ENCODE measurements at regions not wholly inside any gene's neighbourhood (a gene's known extent, or its start where the extent isn't known, plus 50 kb on each side); places are given as distances from the start of the nearest gene placed in this dataset.

GRCh38 chr20:24739746-24740145, 209.3 kb upstream of the CST7 start:
- Mint-ChIP-seq H3K36me3 (no peaks in the 10 kb centered on the region), H3K4me1 (peaks cover 4% of the 10 kb centered on the region), H3K27me3 (ENCODE audit: low read depth in 3 of 3) (peaks cover 0 to 4% (median 0%) of the 10 kb centered on the region in 3 donors), H3K9me3 (no peaks in the 10 kb centered on the region), H3K27ac (no peak overlapping the region), H3K4me3 (no peak overlapping the region)
- no peak for TF ChIP-seq CTCF (IDR thresholded peaks at IDR 0.05)
- no peaks in the 10 kb centered on the region for H3K36me3 ChIP-seq (replicated peaks in 1 of 2; ENCODE audit: control insufficient read depth in 1 of 2, insufficient read depth in 2 of 2, low read length in 2 of 2)
- H2AFZ ChIP-seq (ENCODE audit: insufficient read depth, low read depth, low read length, poor library complexity, severe bottlenecking), result peak overlapping the region; percentile 19
- H3K79me2 ChIP-seq (ENCODE audit: insufficient read depth, low read length), result no peaks in the 10 kb centered on the region
- no peaks in the 10 kb centered on the region for H4K20me1 ChIP-seq (ENCODE audit: insufficient read depth, low read length)
- DNase-seq, result no peak
- intact Hi-C loops (cut with micrococcal nuclease), result no loop called here
- no peaks in the 10 kb centered on the region for H3K27me3 ChIP-seq (ENCODE audit: control insufficient read depth in 2 of 2, insufficient read depth in 2 of 2, low read length in 2 of 2)
- no peak overlapping the region for H3K27ac ChIP-seq (ENCODE audit: low read depth in 1 of 2, low read length in 2 of 2)
- H3K4me2 ChIP-seq (replicated peaks; ENCODE audit: extremely low read depth, low read length, poor library complexity, severe bottlenecking), result no peak overlapping the region
- no CpG with 5 or more reads among the region's 1 CpG for WGBS (ENCODE audit: insufficient coverage)
- H3K4me3 ChIP-seq (replicated peaks in 1 of 3; ENCODE audit: low read depth in 2 of 3, low read length in 3 of 3), result no peak overlapping the region
- H3K4me1 ChIP-seq (ENCODE audit: control insufficient read depth in 1 of 2, insufficient read depth in 2 of 2, low read length in 2 of 2), result no peaks in the 10 kb centered on the region
- H3K9ac ChIP-seq (ENCODE audit: insufficient read depth, low read length, poor library complexity, severe bottlenecking), result no peak overlapping the region
- no peaks in the 10 kb centered on the region for H3K9me3 ChIP-seq (replicated peaks in 1 of 2; ENCODE audit: control insufficient read depth in 1 of 2, insufficient read depth in 1 of 2, low read length in 2 of 2)

DNA sequence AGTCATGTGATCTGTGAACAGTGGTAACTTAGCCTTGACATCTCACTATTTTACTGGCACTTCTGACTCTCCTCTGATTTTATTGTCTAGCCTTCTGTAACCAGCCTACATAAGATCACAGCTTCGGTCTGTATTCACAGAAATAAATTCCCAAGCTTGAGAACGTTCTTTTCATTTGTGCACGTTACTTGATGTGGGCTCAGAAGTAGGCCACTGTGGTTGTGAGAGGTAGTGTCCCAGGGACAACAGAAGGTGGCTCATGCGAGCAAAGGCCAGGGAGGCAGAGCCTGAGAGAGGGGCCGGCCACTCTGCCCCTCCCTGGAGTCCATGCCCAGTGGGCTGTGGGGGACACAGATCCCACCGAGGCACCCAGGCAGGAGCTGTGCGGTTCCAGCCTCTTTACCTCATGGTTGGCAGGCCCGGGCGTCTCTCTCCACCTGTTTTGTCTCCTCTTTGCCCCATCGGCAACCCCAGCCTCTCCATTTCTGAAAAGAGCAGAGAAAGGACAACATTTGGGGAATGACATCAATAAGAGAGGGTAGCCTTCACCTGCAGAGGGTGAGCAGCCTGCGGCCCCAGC, 207.5 kb upstream of the CST7 start:
- Histone ChIP-seq H4K20me1 (ENCODE audit: insufficient read depth, low read length) (no peaks in the 10 kb centered on the region), H3K79me2 (ENCODE audit: insufficient read depth, low read length) (no peaks in the 10 kb centered on the region), H3K36me3 (replicated peaks in 1 of 2; ENCODE audit: control insufficient read depth in 1 of 2, insufficient read depth in 2 of 2, low read length in 2 of 2) (no peaks in the 10 kb centered on the region), H3K4me2 (replicated peaks; ENCODE audit: extremely low read depth, low read length, poor library complexity, severe bottlenecking) (no peak overlapping the region), H3K4me1 (ENCODE audit: control insufficient read depth in 1 of 2, insufficient read depth in 2 of 2, low read length in 2 of 2) (no peaks in the 10 kb centered on the region), H3K4me3 (replicated peaks in 1 of 3; ENCODE audit: low read depth in 2 of 3, low read length in 3 of 3) (no peak overlapping the region), H3K9me3 (replicated peaks in 1 of 2; ENCODE audit: control insufficient read depth in 1 of 2, insufficient read depth in 1 of 2, low read length in 2 of 2) (no peaks in the 10 kb centered on the region), H3K27ac (ENCODE audit: low read depth in 1 of 2, low read length in 2 of 2) (no peak overlapping the region), H3K9ac (ENCODE audit: insufficient read depth, low read length, poor library complexity, severe bottlenecking) (no peak overlapping the region), H2AFZ (ENCODE audit: insufficient read depth, low read depth, low read length, poor library complexity, severe bottlenecking) (no peak overlapping the region), H3K27me3 (ENCODE audit: control insufficient read depth in 2 of 2, insufficient read depth in 2 of 2, low read length in 2 of 2) (no peaks in the 10 kb centered on the region)
- Mint-ChIP-seq H3K4me3 (no peak overlapping the region), H3K9me3 (no peaks in the 10 kb centered on the region), H3K27ac (peak overlapping the region in 1 of 7 donors; percentile 31), H3K27me3 (ENCODE audit: low read depth in 3 of 3) (peaks cover 0 to 2% (median 0%) of the 10 kb centered on the region in 3 donors), H3K36me3 (no peaks in the 10 kb centered on the region), H3K4me1 (peaks cover 4% of the 10 kb centered on the region)
- no peak for TF ChIP-seq CTCF (IDR thresholded peaks at IDR 0.05)
- no peak for DNase-seq
- 96% methylated on average over 7 of the region's 11 CpGs for WGBS (ENCODE audit: insufficient coverage)
- intact Hi-C loops (cut with micrococcal nuclease), result no loop called here

All from CD14-positive monocyte (primary cell).